Ishikawa (cell line): ENCODE measurements at regions not wholly inside any gene's neighbourhood (a gene's known extent, or its start where the extent isn't known, plus 50 kb on each side); places are given as distances from the start of the nearest gene placed in this dataset.
A peak's percentile ranks its signal among the peaks of the same experiment; 100 is the strongest.

Source experiments
- CEBPB ChIP-seq: IDR thresholded peaks from 2 replicates; pipeline ENCODE4 v1.6.1; 2012
- CREB1 ChIP-seq: IDR thresholded peaks from 2 replicates; pipeline ENCODE4 v1.6.1; 2012; ENCODE audit warnings: low read depth
- EGR1 ChIP-seq: IDR thresholded peaks from 2 replicates; pipeline ENCODE4 v1.6.1; 2012
- EP300 ChIP-seq: IDR thresholded peaks from 2 replicates; pipeline ENCODE4 v1.6.1; 2012; ENCODE audit warnings: borderline replicate concordance
- FOXM1 ChIP-seq: IDR thresholded peaks from 2 replicates; pipeline ENCODE4 v1.6.1; 2012; ENCODE audit warnings: low read depth, borderline replicate concordance
- MAX ChIP-seq: IDR thresholded peaks from 2 replicates; pipeline ENCODE4 v1.6.1; 2012
- NFIC ChIP-seq: IDR thresholded peaks from 2 replicates; pipeline ENCODE4 v1.6.1; 2012
- RAD21 ChIP-seq: IDR thresholded peaks from 2 replicates; pipeline ENCODE4 v1.6.1; 2012; ENCODE audit warnings: low read depth
- TAF1 ChIP-seq: IDR thresholded peaks from 2 replicates; pipeline ENCODE4 v1.6.1; 2012; ENCODE audit warnings: low read depth, mild to moderate bottlenecking
- TCF12 ChIP-seq: IDR thresholded peaks from 2 replicates; pipeline ENCODE4 v1.6.1; 2012; ENCODE audit warnings: low read depth
- TEAD4 ChIP-seq: IDR thresholded peaks from 2 replicates; pipeline ENCODE4 v1.6.1; 2012
- USF1 ChIP-seq: IDR thresholded peaks from 2 replicates; pipeline ENCODE4 v1.6.1; 2012
- YY1 ChIP-seq: IDR thresholded peaks from 2 replicates; pipeline ENCODE4 v1.6.1; 2012; ENCODE audit warnings: low read depth
- ZBTB7A ChIP-seq: IDR thresholded peaks from 2 replicates; pipeline ENCODE4 v1.6.1; 2012; ENCODE audit warnings: low read depth
- TF ChIP-seq, protein P1 (sequence below): IDR thresholded peaks from 2 replicates; pipeline ENCODE4 v1.6.1; 2012; ENCODE audit warnings: low read depth, mild to moderate bottlenecking

- TF ChIP-seq EP300 (no peak), CREB1 (no peak), TAF1 (no peak), FOXM1 (no peak), USF1 (0 out of 2 replicates have a peak, but pooled peaks have one; percentile 14), ZBTB7A (no peak), CEBPB (no peak)
Measured at GRCh38 chr4:159925770-159926169, 822.9 kb downstream of the RAPGEF2 start.

DNA sequence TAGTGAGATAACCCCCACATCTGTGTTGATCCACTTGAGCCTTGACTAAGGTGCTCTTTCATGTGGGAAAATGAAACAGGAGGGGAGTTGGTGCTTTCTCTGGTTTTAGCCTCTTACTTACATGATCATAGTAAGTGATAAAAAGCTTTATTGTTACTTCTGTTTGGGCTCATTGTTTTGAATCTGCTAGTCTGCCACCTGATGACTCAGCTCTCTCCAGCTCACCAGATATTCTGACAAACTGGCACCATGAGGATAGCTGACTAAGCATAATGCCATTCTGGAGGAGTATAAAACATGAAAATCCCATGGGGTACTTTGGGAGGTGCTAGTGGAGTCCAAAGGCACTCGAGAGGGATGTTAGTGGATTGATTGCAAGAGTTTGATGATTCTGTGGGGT, 824.0 kb downstream of the RAPGEF2 start:
- no peak for TF ChIP-seq CEBPB
- no peak for TF ChIP-seq EP300
- no peak for TF ChIP-seq TCF12
- no peak for TF ChIP-seq YY1
- TF ChIP-seq FOXM1, result no peak

- TF ChIP-seq FOXM1, result no peak
- TF ChIP-seq CEBPB, result no peak
- TF ChIP-seq EGR1, result no peak
- TF ChIP-seq, protein P1, sequence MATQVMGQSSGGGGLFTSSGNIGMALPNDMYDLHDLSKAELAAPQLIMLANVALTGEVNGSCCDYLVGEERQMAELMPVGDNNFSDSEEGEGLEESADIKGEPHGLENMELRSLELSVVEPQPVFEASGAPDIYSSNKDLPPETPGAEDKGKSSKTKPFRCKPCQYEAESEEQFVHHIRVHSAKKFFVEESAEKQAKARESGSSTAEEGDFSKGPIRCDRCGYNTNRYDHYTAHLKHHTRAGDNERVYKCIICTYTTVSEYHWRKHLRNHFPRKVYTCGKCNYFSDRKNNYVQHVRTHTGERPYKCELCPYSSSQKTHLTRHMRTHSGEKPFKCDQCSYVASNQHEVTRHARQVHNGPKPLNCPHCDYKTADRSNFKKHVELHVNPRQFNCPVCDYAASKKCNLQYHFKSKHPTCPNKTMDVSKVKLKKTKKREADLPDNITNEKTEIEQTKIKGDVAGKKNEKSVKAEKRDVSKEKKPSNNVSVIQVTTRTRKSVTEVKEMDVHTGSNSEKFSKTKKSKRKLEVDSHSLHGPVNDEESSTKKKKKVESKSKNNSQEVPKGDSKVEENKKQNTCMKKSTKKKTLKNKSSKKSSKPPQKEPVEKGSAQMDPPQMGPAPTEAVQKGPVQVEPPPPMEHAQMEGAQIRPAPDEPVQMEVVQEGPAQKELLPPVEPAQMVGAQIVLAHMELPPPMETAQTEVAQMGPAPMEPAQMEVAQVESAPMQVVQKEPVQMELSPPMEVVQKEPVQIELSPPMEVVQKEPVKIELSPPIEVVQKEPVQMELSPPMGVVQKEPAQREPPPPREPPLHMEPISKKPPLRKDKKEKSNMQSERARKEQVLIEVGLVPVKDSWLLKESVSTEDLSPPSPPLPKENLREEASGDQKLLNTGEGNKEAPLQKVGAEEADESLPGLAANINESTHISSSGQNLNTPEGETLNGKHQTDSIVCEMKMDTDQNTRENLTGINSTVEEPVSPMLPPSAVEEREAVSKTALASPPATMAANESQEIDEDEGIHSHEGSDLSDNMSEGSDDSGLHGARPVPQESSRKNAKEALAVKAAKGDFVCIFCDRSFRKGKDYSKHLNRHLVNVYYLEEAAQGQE, result no peak
- TF ChIP-seq CREB1, result no peak
- no peak for TF ChIP-seq TCF12
- no peak for TF ChIP-seq MAX
- TF ChIP-seq TEAD4, result no peak
- TF ChIP-seq YY1, result no peak
- TF ChIP-seq USF1, result no peak
- TF ChIP-seq RAD21, result no peak
- no peak for TF ChIP-seq EP300
- no peak for TF ChIP-seq NFIC
- no peak for TF ChIP-seq TAF1
- TF ChIP-seq ZBTB7A, result no peak
Measured at GRCh38 chr4:159927781-159928180, 824.9 kb downstream of the RAPGEF2 start.

DNA sequence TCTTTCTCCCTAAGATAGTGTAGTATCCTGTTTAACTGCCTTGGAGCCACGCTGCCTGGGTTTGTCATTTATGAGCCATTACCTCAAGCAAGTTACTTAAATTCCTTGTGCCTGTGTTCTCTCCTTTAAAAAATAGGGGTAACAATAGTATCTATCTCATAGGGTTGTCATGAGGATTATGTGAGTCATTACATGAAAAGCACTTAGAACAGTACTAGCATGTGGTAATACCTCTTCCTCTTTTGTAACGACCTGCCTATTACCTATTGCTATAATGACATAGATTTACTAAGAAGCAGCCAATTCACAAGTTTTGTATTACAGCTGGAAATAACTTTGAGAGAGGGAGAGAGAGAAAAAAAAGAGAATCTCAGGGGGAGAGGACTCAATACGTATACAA, 834.7 kb downstream of the RAPGEF2 start:
- TF ChIP-seq ZBTB7A (no peak), YY1 (no peak), FOXM1 (no peak), TAF1 (no peak), EP300 (no peak), NFIC (no peak), CEBPB (no peak), TEAD4 (no peak), CREB1 (no peak)
- TF ChIP-seq, protein P1, result no peak

DNA sequence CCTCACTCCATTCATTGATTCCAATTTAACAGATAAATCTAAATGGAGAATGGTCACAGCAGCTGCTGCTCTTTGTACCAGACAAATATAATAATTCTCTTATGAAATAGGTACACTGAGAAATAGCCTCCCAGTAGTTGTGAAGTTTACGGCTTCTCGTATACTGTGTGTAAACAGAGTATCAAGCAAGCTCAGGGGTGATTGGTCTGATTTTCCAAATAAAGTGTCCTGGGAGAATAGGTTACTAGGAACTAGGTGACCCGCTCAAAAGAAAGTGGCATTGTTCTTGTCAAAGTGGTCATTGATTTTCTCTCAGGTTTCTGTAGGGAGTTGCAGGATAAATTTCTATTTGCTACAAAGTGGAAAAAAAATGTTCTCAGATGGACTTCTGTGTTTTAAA, 838.2 kb downstream of the RAPGEF2 start:
- TF ChIP-seq FOXM1, result no peak
- no peak for TF ChIP-seq TCF12
- no peak for TF ChIP-seq USF1
- no peak for TF ChIP-seq ZBTB7A
- TF ChIP-seq EGR1, result no peak
- TF ChIP-seq RAD21, result no peak
- TF ChIP-seq, protein P1, result no peak
